ENCODE measurements at regions not wholly inside any gene's neighbourhood (a gene's known extent, or its start where the extent isn't known, plus 50 kb on each side); places are given as distances from the start of the nearest gene placed in this dataset.

DNA sequence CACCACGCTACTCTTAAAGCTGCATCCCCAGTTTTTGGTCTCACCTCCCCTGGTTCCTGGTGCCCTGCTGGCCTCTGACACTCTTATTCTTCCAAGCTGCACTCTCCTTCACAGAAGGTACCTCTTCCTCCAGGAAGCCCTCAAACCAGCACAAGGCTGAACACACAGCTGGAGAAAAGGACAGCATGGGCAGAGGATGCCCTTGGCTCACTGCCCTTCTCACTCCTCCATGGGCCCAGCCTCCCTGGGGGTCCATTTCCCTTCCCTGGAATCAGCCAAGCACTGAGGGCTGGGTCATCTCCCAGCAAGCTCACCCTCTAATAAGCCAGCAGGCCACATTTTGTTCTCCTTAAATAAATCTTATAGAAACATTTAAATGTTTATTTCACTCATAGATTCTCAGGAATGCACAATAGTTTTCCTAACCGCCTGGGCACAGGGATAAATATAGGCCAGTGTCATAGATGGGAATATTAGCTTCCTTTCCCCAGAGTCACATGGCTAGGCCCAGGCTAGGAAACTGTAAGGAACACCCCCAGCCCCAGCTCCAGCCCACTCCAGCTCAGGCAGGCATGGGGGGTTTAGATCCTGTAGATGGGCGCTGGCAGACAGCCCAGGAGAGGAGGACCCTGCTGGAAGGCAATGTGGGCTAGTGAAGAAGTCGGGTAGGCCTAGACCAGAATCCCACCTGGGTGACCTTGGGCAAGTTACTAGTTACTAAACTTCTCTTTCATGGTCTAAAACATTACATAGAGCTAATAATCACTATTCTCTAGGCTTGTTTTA, 51.5 kb downstream of the IRAG1 start:
- in situ Hi-C loops (cut with HindIII; ENCODE audit: low pct_unique_long_range_greater_than_20kb, low sequenced_read_pairs), result no loop called here
- DNase-seq (ENCODE audit: low read depth, low spot score), result no peak

DNA sequence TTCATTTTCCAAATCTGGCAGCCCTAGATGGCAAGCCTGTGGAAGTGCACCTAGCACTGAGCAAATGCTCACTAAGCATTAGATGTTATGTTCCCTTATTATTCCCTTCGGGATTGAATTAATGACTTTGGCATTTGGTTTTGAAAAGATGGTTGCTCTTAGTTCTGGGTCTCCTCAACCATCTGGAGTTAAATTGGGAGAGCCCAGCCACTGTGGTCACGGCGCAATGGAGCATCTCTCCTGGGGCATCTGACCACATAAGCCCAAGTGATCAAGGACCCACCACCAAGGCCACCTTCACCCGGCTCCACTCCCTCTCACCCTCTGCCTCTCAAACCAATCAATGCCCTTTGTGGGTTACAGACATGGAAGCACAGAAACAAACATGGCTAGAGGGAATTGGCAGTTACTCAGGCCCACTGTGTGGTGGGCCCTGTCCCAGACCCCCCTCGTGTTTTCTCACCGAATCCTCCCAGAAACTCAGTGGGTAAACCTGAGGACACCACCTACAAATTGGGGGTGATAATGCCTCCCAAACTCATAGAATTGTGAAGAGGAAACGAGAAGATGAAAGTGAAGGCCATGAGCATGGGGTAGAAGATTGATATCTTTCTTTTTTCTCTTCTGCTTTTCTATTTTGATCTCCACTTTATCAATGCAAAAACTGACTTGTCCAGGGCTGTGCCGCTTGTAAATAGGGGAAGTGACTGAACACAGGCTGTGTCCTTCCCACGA, 52.2 kb downstream of the IRAG1 start:
- in situ Hi-C loops (cut with HindIII; ENCODE audit: low pct_unique_long_range_greater_than_20kb, low sequenced_read_pairs), result no loop called here
- DNase-seq (ENCODE audit: low read depth, low spot score), result no peak

DNA sequence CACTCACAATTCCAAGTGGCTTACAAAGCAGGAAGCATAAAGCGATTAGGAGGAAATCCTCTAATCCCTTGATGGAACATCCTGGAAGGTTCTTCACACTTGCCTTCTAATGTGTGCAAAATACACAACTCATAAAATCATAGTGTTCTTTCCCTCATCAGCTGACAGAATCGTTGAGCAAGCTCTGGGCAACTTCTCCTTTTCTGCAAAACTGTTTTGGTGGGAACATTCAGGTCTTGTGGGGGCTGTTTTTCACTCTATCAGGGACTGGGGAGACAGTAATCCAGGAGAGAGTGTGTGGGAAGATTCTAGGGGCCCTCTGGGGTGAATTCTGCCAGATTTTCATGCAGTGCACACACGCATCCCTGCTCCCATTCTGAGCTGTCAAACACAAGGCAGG, 53.2 kb downstream of the IRAG1 start:
- DNase-seq (ENCODE audit: low read depth, low spot score), result no peak
- in situ Hi-C loops (cut with HindIII; ENCODE audit: low pct_unique_long_range_greater_than_20kb, low sequenced_read_pairs), result no loop called here

DNA sequence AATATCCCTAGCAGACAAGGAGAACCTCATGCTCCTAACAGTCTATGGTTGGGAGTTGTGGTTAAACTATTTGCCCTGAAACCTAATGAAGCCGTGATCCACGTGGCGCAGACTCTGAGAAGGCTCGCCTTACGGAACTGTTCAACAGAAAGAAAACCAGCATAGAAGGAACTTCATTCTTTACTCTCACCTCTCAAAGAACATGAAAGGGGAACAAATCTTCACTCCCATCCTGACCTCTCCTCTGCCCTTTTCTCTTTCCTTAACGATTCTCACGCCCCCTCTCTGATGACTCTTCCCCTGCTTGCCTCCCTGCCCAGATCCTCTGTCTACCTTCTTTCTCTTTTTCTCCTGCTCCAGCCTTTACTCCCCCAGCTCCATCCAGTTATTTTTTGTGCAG, 54.2 kb downstream of the IRAG1 start:
- in situ Hi-C loops (cut with HindIII; ENCODE audit: low pct_unique_long_range_greater_than_20kb, low sequenced_read_pairs), result no loop called here

DNA sequence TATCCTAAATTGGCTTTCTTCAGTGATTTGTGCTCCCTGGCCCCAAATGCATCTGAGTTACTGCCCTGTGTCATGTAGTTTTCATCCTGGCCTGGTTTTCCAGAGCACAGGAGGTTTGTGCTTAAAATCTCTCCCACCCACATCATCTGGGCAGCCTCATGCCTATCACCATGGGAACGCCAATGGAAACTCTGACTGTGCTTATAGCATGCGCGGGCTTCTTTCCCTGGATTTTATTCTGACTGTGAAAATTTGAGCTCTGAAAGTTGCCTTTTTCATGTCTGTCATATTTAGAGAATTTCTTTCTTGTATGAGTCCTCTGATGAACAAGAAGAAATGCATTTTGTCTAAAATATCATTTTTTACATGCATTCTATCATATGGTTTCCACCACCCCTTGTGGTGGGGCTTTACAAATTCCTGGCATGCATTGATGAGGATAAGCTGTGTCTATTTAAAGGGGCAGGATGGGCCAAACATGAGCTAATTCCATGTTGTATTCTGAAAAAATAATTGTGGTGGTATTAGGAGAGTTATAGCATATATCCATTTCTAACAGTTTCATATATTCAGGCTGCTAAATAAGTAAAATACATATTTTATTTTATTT, 55.1 kb downstream of the IRAG1 start:
- in situ Hi-C loops (cut with HindIII; ENCODE audit: low pct_unique_long_range_greater_than_20kb, low sequenced_read_pairs), result no loop called here

More for the DNA sequence above, 54.2 kb downstream of the IRAG1 start:
- no peak for DNase-seq (ENCODE audit: low read depth, low spot score)

DNA sequence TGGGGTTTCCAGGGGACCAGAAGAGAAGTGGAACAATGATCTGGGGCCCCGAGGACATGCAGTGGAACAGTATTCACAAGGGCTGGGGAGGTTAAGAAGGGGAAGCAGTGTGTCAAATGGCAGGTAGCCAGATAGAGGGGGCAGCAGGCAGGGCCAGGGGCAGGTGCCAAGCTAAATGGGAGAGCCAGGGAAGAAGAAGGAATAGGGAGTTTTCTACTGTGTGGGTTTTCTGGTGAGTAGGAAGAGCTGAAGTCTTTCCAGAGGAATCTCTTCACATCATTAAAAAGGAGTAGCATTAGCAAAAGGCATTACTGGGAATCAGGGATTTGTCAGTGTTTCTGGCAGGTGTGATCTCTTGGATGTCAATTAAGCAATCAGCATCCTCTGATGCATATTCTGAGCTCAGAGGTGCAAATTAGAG, 55.8 kb downstream of the IRAG1 start:
- DNase-seq (ENCODE audit: low read depth, low spot score), result no peak
- in situ Hi-C loops (cut with HindIII; ENCODE audit: low pct_unique_long_range_greater_than_20kb, low sequenced_read_pairs), result no loop called here

More for the DNA sequence above, 55.1 kb downstream of the IRAG1 start:
- no peak for DNase-seq (ENCODE audit: low read depth, low spot score)

DNA sequence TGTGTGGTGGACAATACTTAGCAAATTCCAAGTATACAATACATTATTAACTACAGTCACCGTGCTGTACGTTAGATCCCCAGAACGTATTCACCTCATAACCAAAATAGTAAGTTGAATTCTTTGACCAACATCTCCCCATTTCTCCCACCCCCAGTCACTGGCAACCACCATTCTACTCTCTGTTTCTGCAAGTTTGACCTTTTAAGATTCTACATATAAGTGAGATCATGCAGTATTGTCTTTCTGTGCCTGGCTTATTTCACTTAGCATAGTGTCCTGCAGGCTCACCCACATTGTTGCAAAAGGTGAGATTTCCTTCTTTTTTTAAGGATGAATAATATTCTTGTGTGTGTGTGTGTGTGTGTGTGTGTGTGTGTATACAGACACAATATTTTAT, 59.1 kb downstream of the IRAG1 start:
- no peak for DNase-seq (ENCODE audit: low read depth, low spot score)
- in situ Hi-C loops (cut with HindIII; ENCODE audit: low pct_unique_long_range_greater_than_20kb, low sequenced_read_pairs), result no loop called here

DNA sequence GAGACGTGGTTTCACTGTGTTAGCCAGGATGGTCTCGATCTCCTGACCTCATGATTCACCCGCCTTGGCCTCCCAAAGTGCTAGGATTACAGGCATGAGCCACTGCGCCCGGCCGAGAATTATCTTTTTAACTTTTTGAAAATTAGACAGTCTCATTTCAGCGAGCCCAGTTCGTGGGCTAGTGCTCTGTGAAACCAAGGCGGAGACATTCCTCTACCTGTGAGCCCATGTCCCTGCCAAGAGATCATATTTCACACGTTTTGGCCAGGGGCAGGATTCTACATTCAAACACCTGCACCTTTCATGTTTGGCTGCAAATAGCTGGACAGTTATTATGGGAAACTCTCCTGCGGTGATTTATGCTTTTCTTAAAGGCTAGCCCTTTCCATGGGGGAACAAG, 60.3 kb downstream of the IRAG1 start:
- DNase-seq (ENCODE audit: low read depth, low spot score), result no peak
- in situ Hi-C loops (cut with HindIII; ENCODE audit: low pct_unique_long_range_greater_than_20kb, low sequenced_read_pairs), result no loop called here

DNA sequence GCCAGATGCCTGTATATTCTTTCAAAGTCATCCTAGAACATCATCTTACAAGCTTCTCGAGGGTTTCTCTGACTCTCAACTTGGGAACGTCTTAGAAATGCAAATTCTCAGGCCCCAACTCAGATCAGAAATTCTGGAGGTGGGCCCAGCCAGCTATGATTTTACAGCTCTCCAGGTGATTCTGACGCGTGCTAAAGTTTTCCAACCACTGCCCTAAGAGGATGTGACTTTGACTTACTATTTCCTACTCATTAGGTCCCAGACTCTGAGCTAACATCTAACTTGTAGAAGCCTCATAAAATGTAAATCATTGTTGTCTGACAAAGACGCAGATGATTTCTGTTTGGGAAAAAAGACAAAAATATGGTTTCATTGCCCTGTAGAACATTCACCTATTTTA, 61.1 kb downstream of the IRAG1 start:
- in situ Hi-C loops (cut with HindIII; ENCODE audit: low pct_unique_long_range_greater_than_20kb, low sequenced_read_pairs), result no loop called here
- no peak for DNase-seq (ENCODE audit: low read depth, low spot score)

DNA sequence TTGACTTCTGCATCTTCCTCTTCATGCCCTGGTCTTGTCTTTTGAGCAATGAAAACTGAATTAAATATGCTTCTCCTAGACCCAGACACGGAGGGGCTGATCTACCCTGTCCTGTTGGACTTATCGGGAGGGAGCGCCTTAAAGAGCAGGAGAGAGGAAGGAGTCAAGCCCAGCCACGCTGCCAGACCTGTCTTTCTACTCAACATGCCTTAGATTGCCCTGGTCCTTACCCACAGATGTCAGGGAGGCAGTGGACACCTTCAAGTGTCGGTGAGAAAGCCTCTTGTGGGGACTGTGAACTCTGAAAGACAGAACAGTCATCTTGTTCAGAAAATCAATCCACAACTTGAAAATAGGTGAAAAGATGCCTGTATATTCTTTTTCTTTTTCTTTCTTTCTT, 61.8 kb downstream of the IRAG1 start:
- in situ Hi-C loops (cut with HindIII; ENCODE audit: low pct_unique_long_range_greater_than_20kb, low sequenced_read_pairs), result no loop called here
- DNase-seq (ENCODE audit: low read depth, low spot score), result no peak

DNA sequence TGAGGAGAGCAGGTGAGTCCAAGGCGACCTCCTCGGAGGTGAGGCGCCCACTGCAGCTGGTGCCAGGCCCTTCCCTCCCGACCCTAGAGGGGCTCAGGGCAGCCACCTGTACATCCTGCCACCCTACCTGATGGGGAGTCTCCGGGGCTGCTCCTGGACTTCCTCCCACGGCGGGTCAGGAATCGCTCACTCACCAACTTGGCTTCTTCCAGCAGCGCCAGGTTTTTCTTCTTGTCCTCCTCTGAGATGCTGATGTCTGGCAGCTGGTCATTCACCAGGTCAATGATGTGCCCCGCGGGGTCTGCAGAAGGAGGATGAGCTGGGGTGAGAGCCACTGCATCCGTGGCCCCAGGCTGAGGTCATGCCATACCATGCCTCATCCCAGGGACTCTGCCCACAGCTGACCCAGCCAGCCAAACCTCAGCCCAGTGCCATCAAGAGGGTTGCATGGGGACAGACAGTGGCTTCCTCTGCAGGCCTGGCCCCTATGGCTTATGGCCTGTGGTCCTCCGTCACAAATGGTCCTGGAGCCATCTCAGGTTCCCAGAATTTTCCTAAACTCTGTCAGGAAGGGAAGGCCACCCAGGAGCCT, 61.0 kb upstream of the LYVE1 start:
- no peak for DNase-seq (ENCODE audit: low read depth, low spot score)
- in situ Hi-C loops (cut with HindIII; ENCODE audit: low pct_unique_long_range_greater_than_20kb, low sequenced_read_pairs), result no loop called here

DNA sequence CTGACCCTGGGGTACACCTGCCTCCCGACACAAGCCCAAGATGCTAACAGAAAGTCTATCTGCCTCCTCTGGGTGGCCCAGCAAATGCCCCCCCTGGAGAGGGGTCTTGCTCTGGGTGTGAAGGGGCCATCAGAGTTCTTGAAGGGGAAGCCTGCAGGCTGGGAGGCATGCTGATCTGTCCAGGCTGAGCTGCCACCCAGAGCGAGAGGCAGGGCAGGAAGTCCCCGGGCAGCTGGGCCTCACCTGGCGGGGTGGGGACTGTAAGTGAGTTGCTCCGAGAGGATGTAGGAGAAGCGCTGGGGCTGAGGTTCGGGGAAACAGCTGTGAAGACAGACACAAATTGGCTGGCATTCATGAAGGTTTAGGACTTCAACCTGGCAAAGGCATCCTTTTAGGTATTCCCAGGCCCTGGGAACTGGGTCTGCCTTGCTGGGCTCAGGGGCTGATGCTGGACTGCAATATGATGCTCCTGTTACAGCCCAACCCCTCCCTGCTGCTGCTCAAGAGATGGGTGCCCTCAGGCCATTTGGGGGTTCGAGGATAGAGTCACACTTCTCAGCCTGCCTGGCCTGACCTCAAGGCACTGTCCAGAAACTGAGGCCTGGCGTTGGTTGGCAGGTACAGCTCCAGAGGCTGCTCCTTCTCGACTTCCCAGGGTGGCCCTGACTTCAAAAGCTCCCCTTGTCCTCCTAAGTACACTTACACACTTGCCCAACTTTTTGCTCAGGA, 60.2 kb upstream of the LYVE1 start:
- no peak for DNase-seq (ENCODE audit: low read depth, low spot score)
- in situ Hi-C loops (cut with HindIII; ENCODE audit: low pct_unique_long_range_greater_than_20kb, low sequenced_read_pairs), result no loop called here

DNA sequence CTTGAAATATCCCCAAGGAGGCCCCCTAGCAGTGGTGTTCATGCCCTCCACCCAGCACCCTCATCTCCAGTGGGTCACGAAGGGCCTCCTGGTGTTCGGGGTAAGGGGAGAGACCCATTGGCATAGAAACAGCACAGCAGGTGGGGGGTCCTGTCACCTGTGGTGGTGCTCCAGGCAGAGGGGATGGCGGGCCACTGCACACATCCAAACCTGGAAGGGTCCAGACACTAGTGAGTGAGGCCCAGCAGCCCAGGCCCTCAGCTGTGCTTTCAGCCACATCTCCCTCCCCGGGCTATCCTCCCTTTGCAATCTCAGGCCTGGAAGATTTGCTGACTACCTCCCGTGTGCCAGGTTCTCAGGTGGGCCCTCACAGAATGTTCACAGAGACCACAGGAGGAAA, 59.4 kb upstream of the LYVE1 start:
- in situ Hi-C loops (cut with HindIII; ENCODE audit: low pct_unique_long_range_greater_than_20kb, low sequenced_read_pairs), result no loop called here
- no peak for DNase-seq (ENCODE audit: low read depth, low spot score)

DNA sequence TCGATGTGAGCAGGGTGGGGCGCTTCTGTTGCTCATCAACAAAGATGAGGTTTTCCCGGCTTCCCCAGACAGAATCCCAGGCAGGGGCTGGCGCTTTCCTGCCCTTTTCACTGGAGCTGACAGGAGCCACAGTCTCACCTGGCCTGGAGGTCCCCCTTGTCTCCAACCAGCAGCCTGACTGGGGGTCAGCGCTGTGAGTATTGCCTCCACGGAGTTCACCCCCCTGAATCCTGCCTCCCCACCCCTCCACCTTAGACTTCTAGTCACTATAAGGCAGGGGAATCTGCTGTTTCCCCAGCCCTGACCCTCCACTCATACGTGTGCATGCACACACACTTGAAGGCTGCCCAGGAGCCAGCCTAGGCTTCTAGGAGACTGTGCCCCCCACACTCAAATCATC, 58.8 kb upstream of the LYVE1 start:
- in situ Hi-C loops (cut with HindIII; ENCODE audit: low pct_unique_long_range_greater_than_20kb, low sequenced_read_pairs), result no loop called here
- no peak for DNase-seq (ENCODE audit: low read depth, low spot score)

DNA sequence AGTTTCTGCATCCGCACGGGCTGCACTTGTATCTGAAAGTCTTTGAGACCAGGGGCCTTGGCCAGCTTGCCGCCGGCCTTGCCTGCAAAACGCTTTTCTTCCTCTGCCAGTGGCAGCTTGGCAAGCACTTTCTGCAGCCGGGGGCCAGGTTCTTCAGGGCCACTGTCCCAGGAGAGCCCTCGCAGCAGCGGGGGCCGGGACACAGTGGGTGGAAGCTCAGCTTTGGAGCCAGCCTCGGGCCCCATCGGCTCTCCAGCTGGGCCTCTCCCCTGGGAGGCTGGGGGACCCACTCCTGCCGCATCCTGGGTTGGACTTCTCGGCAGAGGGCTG, 57.5 kb upstream of the LYVE1 start:
- DNase-seq (ENCODE audit: low read depth, low spot score), result no peak
- in situ Hi-C loops (cut with HindIII; ENCODE audit: low pct_unique_long_range_greater_than_20kb, low sequenced_read_pairs), result no loop called here

DNA sequence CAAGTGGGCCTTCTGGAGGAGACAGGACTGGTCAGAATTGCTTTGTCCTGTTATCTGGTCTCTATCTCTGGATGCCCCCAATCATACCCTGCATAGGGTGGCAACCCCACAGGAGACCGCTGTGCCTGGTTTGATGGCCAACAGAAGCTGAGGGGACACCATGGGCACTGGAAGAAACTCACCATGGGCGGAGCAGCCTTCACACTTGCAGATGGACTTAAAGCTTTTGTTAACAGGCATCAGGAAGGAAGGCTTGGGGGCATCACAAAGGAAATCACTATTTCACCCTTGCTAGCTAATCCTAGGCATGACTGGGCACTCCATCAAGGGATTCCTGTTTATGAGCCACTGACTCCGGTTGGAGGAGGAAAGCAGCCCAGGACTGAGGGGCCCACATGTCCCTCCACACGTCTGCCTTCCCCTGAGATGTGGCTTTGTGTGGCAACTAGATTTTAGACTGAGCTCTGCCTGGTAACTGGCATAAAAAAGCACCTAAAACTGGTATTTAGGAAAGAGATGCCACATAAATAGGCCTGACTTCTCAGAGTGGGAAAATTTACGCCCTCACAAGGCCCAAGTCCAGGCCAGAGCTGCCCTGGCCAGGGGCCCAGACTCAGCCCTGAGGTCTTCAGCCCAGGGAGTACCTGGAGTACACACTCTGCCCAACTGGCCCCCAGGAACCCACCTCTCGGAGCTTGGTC, 57.0 kb upstream of the LYVE1 start:
- in situ Hi-C loops (cut with HindIII; ENCODE audit: low pct_unique_long_range_greater_than_20kb, low sequenced_read_pairs), result no loop called here
- DNase-seq (ENCODE audit: low read depth, low spot score), result no peak
